Activated CD4-positive, alpha-beta T cell treated with anti-CD3 and anti-CD28 coated beads, Interleukin-2, amount 10 ng/mL, durations not matched to agents 24 days and 14 days (primary cell): ENCODE measurements at regions not wholly inside any gene's neighbourhood (a gene's known extent, or its start where the extent isn't known, plus 50 kb on each side); places are given as distances from the start of the nearest gene placed in this dataset.
"Not testable (repeated sequence)": the region's sequence is repeated elsewhere in the genome, so short reads cannot be mapped to it uniquely, and the experiment has no call there.

Experiments used
- DNase-seq: peaks from one replicate; pipeline ENCODE4 v3.0.0; 2022
- H3K27ac Mint-ChIP-seq: one replicate; pipeline ENCODE4 v1.8.0; 2022; ENCODE audit warnings: mild to moderate bottlenecking, mixed read lengths
- H3K27me3 Mint-ChIP-seq: one replicate; pipeline ENCODE4 v1.8.0; 2022; ENCODE audit warnings: mixed read lengths
- H3K36me3 Mint-ChIP-seq: one replicate; pipeline ENCODE4 v1.8.0; 2022; ENCODE audit warnings: low read depth, mild to moderate bottlenecking, mixed read lengths
- H3K4me1 Mint-ChIP-seq: one replicate; pipeline ENCODE4 v1.8.0; 2021; ENCODE audit warnings: mixed read lengths
- H3K4me3 Mint-ChIP-seq: one replicate; pipeline ENCODE4 v1.8.0; 2022; ENCODE audit warnings: mild to moderate bottlenecking, moderate library complexity, mixed read lengths
- H3K9me3 Mint-ChIP-seq: one replicate; pipeline ENCODE4 v1.8.0; 2021; ENCODE audit warnings: mixed read lengths
- intact Hi-C: fragments of 100-400 bp; cut with micrococcal nuclease; formaldehyde crosslinking; loops from one replicate; pipeline ENCODE4 v1.15.1; 2023

GRCh38 chr2:14773696-14774095 lies 141.2 kb downstream of the LRATD1 start:
- Mint-ChIP-seq H3K27ac (no peak overlapping the region), H3K9me3 (no peaks in the 10 kb centered on the region), H3K27me3 (no peaks in the 10 kb centered on the region), H3K4me3 (no peak overlapping the region), H3K36me3 (no peaks in the 10 kb centered on the region), H3K4me1 (no peaks in the 10 kb centered on the region)
- intact Hi-C loops = no loop called here
- no peak for DNase-seq

GRCh38 chr2:14774436-14774968 lies 142.0 kb downstream of the LRATD1 start:
- Mint-ChIP-seq H3K9me3 (no peaks in the 10 kb centered on the region), H3K27me3 (no peaks in the 10 kb centered on the region), H3K4me3 (no peak overlapping the region), H3K4me1 (no peaks in the 10 kb centered on the region), H3K27ac (no peak overlapping the region), H3K36me3 (no peaks in the 10 kb centered on the region)
- DNase-seq = no peak
- intact Hi-C loops = no loop called here

GRCh38 chr2:14776216-14776615 lies 143.7 kb downstream of the LRATD1 start:
- Mint-ChIP-seq H3K9me3 (no peaks in the 10 kb centered on the region), H3K4me3 (no peak overlapping the region), H3K27ac (no peak overlapping the region), H3K36me3 (no peaks in the 10 kb centered on the region), H3K27me3 (no peaks in the 10 kb centered on the region), H3K4me1 (no peaks in the 10 kb centered on the region)
- intact Hi-C loops = no loop called here
- no peak for DNase-seq

GRCh38 chr2:14778015-14778414 lies 145.5 kb downstream of the LRATD1 start:
- H3K4me1 Mint-ChIP-seq = no peaks in the 10 kb centered on the region
- no peak overlapping the region for H3K27ac Mint-ChIP-seq
- H3K27me3 Mint-ChIP-seq = no peaks in the 10 kb centered on the region
- intact Hi-C loops = no loop called here
- H3K4me3 Mint-ChIP-seq = no peak overlapping the region
- H3K36me3 Mint-ChIP-seq = no peaks in the 10 kb centered on the region
- DNase-seq = no peak
- peaks cover 6% of the 10 kb centered on the region for H3K9me3 Mint-ChIP-seq

- intact Hi-C loops = no loop called here
- peaks cover 6% of the 10 kb centered on the region for H3K9me3 Mint-ChIP-seq
- H3K27me3 Mint-ChIP-seq = no peaks in the 10 kb centered on the region
- no peak for DNase-seq
- H3K4me3 Mint-ChIP-seq = no peak overlapping the region
- no peak overlapping the region for H3K27ac Mint-ChIP-seq
- H3K36me3 Mint-ChIP-seq = no peaks in the 10 kb centered on the region
- H3K4me1 Mint-ChIP-seq = no peaks in the 10 kb centered on the region
Measured at GRCh38 chr2:14779252-14779651, 146.7 kb downstream of the LRATD1 start.

GRCh38 chr2:14781142-14781541 lies 148.6 kb downstream of the LRATD1 start:
- Mint-ChIP-seq H3K9me3 (peaks cover 6% of the 10 kb centered on the region), H3K36me3 (no peaks in the 10 kb centered on the region), H3K27me3 (no peaks in the 10 kb centered on the region)

GRCh38 chr2:14788814-14789213 lies 156.3 kb downstream of the LRATD1 start:
- H3K4me3 Mint-ChIP-seq, intact Hi-C loops, H3K9me3 Mint-ChIP-seq, H3K27me3 Mint-ChIP-seq, H3K27ac Mint-ChIP-seq, H3K36me3 Mint-ChIP-seq, H3K4me1 Mint-ChIP-seq, DNase-seq: not testable (repeated sequence)

More at GRCh38 chr2:14781142-14781541, 148.6 kb downstream of the LRATD1 start:
- no peaks in the 10 kb centered on the region for H3K4me1 Mint-ChIP-seq
- no peak overlapping the region for H3K4me3 Mint-ChIP-seq
- DNase-seq = no peak
- intact Hi-C loops = no loop called here
- no peak overlapping the region for H3K27ac Mint-ChIP-seq

- H3K27ac Mint-ChIP-seq = no peak overlapping the region
- peaks cover 7% of the 10 kb centered on the region for H3K9me3 Mint-ChIP-seq
- no peak for DNase-seq
- intact Hi-C loops = no loop called here
- H3K27me3 Mint-ChIP-seq = no peaks in the 10 kb centered on the region
- no peak overlapping the region for H3K4me3 Mint-ChIP-seq
- no peaks in the 10 kb centered on the region for H3K36me3 Mint-ChIP-seq
- no peaks in the 10 kb centered on the region for H3K4me1 Mint-ChIP-seq
Measured at GRCh38 chr2:14790041-14790640, 157.6 kb downstream of the LRATD1 start.

GRCh38 chr2:14803994-14804393 lies 171.5 kb downstream of the LRATD1 start:
- H3K9me3 Mint-ChIP-seq = peaks cover 4% of the 10 kb centered on the region
- DNase-seq = no peak
- H3K27ac Mint-ChIP-seq = no peak overlapping the region
- H3K27me3 Mint-ChIP-seq = no peaks in the 10 kb centered on the region
- intact Hi-C loops = no loop called here
- no peak overlapping the region for H3K4me3 Mint-ChIP-seq
- no peaks in the 10 kb centered on the region for H3K36me3 Mint-ChIP-seq
- no peaks in the 10 kb centered on the region for H3K4me1 Mint-ChIP-seq

GRCh38 chr2:14804902-14805301 lies 172.4 kb downstream of the LRATD1 start:
- no peaks in the 10 kb centered on the region for H3K27me3 Mint-ChIP-seq
- H3K9me3 Mint-ChIP-seq = peaks cover 4% of the 10 kb centered on the region
- H3K27ac Mint-ChIP-seq = no peak overlapping the region
- H3K4me1 Mint-ChIP-seq = no peaks in the 10 kb centered on the region
- H3K4me3 Mint-ChIP-seq = no peak overlapping the region
- no peak for DNase-seq
- H3K36me3 Mint-ChIP-seq = no peaks in the 10 kb centered on the region
- intact Hi-C loops = no loop called here

GRCh38 chr2:14806613-14807012 lies 174.1 kb downstream of the LRATD1 start:
- H3K9me3 Mint-ChIP-seq = peaks cover 4% of the 10 kb centered on the region
- H3K27me3 Mint-ChIP-seq = no peaks in the 10 kb centered on the region

GRCh38 chr2:14815201-14815600 lies 182.7 kb downstream of the LRATD1 start:
- no peaks in the 10 kb centered on the region for H3K36me3 Mint-ChIP-seq
- no peaks in the 10 kb centered on the region for H3K9me3 Mint-ChIP-seq
- H3K4me3 Mint-ChIP-seq = no peak overlapping the region
- H3K27me3 Mint-ChIP-seq = no peaks in the 10 kb centered on the region
- no peak for DNase-seq
- H3K4me1 Mint-ChIP-seq = no peaks in the 10 kb centered on the region
- intact Hi-C loops = no loop called here
- H3K27ac Mint-ChIP-seq = no peak overlapping the region

More at GRCh38 chr2:14806613-14807012, 174.1 kb downstream of the LRATD1 start:
- H3K4me1 Mint-ChIP-seq = no peaks in the 10 kb centered on the region
- no peak overlapping the region for H3K27ac Mint-ChIP-seq
- no peak for DNase-seq
- no peaks in the 10 kb centered on the region for H3K36me3 Mint-ChIP-seq
- intact Hi-C loops = no loop called here
- no peak overlapping the region for H3K4me3 Mint-ChIP-seq

- no peaks in the 10 kb centered on the region for H3K27me3 Mint-ChIP-seq
- H3K4me3 Mint-ChIP-seq = no peak overlapping the region
- peaks cover 3% of the 10 kb centered on the region for H3K9me3 Mint-ChIP-seq
- no peaks in the 10 kb centered on the region for H3K4me1 Mint-ChIP-seq
- DNase-seq = no peak
- no peaks in the 10 kb centered on the region for H3K36me3 Mint-ChIP-seq
- intact Hi-C loops = no loop called here
- no peak overlapping the region for H3K27ac Mint-ChIP-seq
Measured at GRCh38 chr2:14816069-14817060, 183.8 kb downstream of the LRATD1 start.

GRCh38 chr2:14817848-14818247 lies 185.3 kb downstream of the LRATD1 start:
- H3K27me3 Mint-ChIP-seq = no peaks in the 10 kb centered on the region
- intact Hi-C loops = no loop called here
- H3K9me3 Mint-ChIP-seq = peaks cover 3% of the 10 kb centered on the region
- no peak for DNase-seq
- no peak overlapping the region for H3K4me3 Mint-ChIP-seq
- no peaks in the 10 kb centered on the region for H3K4me1 Mint-ChIP-seq
- H3K36me3 Mint-ChIP-seq = no peaks in the 10 kb centered on the region
- H3K27ac Mint-ChIP-seq = no peak overlapping the region
